ENCODE measurements at regions not wholly inside any gene's neighbourhood (a gene's known extent, or its start where the extent isn't known, plus 50 kb on each side); places are given as distances from the start of the nearest gene placed in this dataset.

DNA sequence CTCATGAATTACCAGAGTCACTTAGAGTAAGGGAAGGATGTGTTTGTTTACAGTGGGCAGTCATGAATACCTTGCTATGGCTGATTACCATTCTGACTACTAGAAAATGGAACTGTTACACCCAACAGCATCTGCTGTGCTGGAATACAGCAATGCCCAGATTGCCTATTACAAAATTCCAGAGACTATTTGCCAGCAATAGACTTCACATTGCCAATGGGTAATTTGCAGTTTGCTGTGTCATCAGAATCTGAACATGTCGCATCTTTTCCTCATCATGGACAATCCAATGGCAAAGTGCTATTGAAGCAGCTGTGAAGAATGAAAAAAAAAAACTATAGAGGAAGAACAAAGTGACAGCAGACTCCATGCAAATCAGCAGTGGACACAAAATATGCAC is 356.6 kb downstream of the CXXC4 start:
- TF ChIP-seq RARB (CRISPR knock-in tag; IDR thresholded peaks at IDR 0.05) (no peak), ARNTL (CRISPR knock-in tag; IDR thresholded peaks at IDR 0.05; ENCODE audit: borderline replicate concordance, low read depth) (no peak), ZNF565 (CRISPR knock-in tag; conservative IDR thresholded peaks at IDR 0.05; ENCODE audit: low read depth) (no peak), ZFP30 (CRISPR knock-in tag; IDR thresholded peaks at IDR 0.05) (no peak), ZFP3 (CRISPR knock-in tag; IDR thresholded peaks at IDR 0.05) (no peak), SNAI2 (CRISPR knock-in tag; IDR thresholded peaks at IDR 0.05) (no peak), ZNF70 (CRISPR knock-in tag; IDR thresholded peaks at IDR 0.05) (no peak), CSDC2 (CRISPR knock-in tag; IDR thresholded peaks at IDR 0.05) (no peak)
- TF ChIP-seq, protein P1, sequence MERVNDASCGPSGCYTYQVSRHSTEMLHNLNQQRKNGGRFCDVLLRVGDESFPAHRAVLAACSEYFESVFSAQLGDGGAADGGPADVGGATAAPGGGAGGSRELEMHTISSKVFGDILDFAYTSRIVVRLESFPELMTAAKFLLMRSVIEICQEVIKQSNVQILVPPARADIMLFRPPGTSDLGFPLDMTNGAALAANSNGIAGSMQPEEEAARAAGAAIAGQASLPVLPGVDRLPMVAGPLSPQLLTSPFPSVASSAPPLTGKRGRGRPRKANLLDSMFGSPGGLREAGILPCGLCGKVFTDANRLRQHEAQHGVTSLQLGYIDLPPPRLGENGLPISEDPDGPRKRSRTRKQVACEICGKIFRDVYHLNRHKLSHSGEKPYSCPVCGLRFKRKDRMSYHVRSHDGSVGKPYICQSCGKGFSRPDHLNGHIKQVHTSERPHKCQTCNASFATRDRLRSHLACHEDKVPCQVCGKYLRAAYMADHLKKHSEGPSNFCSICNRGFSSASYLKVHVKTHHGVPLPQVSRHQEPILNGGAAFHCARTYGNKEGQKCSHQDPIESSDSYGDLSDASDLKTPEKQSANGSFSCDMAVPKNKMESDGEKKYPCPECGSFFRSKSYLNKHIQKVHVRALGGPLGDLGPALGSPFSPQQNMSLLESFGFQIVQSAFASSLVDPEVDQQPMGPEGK (CRISPR knock-in tag; IDR thresholded peaks at IDR 0.05; ENCODE audit: borderline replicate concordance): no peak
- TF ChIP-seq, protein P2, sequence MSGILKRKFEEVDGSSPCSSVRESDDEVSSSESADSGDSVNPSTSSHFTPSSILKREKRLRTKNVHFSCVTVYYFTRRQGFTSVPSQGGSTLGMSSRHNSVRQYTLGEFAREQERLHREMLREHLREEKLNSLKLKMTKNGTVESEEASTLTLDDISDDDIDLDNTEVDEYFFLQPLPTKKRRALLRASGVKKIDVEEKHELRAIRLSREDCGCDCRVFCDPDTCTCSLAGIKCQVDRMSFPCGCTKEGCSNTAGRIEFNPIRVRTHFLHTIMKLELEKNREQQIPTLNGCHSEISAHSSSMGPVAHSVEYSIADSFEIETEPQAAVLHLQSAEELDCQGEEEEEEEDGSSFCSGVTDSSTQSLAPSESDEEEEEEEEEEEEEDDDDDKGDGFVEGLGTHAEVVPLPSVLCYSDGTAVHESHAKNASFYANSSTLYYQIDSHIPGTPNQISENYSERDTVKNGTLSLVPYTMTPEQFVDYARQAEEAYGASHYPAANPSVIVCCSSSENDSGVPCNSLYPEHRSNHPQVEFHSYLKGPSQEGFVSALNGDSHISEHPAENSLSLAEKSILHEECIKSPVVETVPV (CRISPR knock-in tag; IDR thresholded peaks at IDR 0.05): no peak
- TF ChIP-seq, protein P3, sequence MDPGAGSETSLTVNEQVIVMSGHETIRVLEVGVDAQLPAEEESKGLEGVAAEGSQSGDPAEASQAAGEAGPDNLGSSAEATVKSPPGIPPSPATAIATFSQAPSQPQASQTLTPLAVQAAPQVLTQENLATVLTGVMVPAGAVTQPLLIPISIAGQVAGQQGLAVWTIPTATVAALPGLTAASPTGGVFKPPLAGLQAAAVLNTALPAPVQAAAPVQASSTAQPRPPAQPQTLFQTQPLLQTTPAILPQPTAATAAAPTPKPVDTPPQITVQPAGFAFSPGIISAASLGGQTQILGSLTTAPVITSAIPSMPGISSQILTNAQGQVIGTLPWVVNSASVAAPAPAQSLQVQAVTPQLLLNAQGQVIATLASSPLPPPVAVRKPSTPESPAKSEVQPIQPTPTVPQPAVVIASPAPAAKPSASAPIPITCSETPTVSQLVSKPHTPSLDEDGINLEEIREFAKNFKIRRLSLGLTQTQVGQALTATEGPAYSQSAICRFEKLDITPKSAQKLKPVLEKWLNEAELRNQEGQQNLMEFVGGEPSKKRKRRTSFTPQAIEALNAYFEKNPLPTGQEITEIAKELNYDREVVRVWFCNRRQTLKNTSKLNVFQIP (CRISPR knock-in tag; IDR thresholded peaks at IDR 0.05; ENCODE audit: borderline replicate concordance, low read depth): no peak

Measured in SK-N-SH treated with all-trans-retinoic acid at 6 μM for 48 hours (cell line).